Activated naive CD8-positive, alpha-beta T cell treated with anti-CD3 and anti-CD28 coated beads, Interleukin-2, amount 50 U/mL, for 24 hours (primary cell): ENCODE measurements at regions not wholly inside any gene's neighbourhood (a gene's known extent, or its start where the extent isn't known, plus 50 kb on each side); places are given as distances from the start of the nearest gene placed in this dataset.

ENCODE experiments used
- ATAC-seq: fragments of 150-1000 bp; cut with Tn5 transposase; one replicate; pipeline ENCODE4 v1.10.0; 2021
- DNase-seq: peaks from one replicate; pipeline ENCODE4 v3.0.0; 2021
- H3K27ac Mint-ChIP-seq: one replicate; pipeline ENCODE4 v1.8.0; 2021; ENCODE audit warnings: mild to moderate bottlenecking, mixed read lengths
- H3K27me3 Mint-ChIP-seq: one replicate; pipeline ENCODE4 v1.8.0; 2021; ENCODE audit warnings: mixed read lengths
- H3K36me3 Mint-ChIP-seq: one replicate; pipeline ENCODE4 v1.8.0; 2021; ENCODE audit warnings: low read depth, mixed read lengths
- H3K4me1 Mint-ChIP-seq: one replicate; pipeline ENCODE4 v1.8.0; 2021; ENCODE audit warnings: mixed read lengths
- H3K4me3 Mint-ChIP-seq: one replicate; pipeline ENCODE4 v1.8.0; 2021; ENCODE audit warnings: mild to moderate bottlenecking, moderate library complexity, mixed read lengths
- H3K9me3 Mint-ChIP-seq: one replicate; pipeline ENCODE4 v1.8.0; 2021; ENCODE audit warnings: mixed read lengths

DNA sequence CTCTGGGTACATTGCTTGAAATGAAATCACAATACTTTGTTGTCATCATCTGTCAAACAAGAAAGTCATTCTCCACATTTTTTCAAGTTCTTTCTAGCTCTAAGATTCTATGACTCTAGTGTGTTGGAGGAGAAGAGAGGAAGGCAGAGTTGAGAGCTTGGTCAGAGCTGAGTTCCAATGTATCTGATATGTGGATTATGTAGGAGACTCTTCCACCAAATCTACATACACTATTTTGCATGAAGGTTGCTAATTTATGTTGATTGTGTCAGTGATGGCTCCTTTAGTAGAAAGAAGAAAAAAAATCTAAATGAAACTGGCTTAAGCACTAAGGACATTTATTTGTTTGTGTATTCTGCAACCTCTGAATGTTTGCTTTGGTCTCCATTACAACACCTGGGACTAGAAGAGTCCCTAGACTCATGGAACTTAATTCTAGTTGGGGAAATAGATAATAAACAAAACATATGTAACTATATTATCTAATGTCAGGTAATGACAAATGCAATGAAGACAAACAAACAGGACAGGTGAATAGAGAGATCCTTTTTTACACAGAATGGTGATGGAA, 691.9 kb downstream of the UQCRFS1 start:
- no peak for DNase-seq
- Mint-ChIP-seq H3K27ac (no peak overlapping the region), H3K36me3 (no peaks in the 10 kb centered on the region), H3K4me1 (no peaks in the 10 kb centered on the region), H3K4me3 (no peak overlapping the region), H3K9me3 (no peaks in the 10 kb centered on the region), H3K27me3 (no peaks in the 10 kb centered on the region)
- ATAC-seq: no peak

DNA sequence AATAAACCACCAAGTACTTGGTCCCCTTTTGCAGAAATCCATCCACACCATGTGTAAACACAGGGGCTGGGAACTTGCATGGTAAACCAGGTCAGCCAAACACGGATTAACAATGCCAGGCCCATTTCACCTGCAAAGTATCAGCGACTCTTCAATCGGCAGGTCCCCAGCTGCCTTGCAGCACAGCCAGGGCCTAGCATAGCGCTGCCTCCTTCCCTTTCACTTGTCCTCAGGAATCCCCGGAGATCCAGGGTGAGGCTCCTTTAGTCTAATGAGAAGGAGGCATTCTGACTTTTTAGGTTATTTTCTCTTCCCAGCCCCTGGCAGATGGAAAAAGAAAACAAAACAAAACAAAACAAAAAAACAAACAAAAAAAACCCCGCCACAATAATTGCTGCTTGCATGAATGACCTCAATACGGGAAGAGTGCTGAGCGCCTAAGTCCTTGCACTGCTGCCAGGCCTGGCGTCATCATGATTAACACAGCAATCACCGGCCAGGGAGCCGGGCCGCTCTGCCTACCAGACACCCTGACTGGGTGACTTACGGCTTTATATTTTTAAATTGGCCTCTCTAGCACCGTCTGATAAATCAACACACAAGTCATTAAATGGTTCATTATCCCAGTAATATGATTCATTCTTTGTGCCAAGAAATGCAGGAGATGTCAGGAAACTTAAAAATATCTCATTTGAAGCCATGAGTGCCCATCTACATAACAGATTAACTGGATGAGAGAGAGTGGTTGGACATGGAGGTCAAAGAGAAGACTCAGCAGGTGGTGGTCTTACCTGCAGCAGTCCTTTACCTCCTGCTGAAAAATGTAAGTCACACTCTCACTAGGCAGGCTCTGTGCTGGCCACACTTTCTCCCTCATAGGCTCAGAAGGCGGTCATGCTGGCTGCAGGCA, 692.7 kb downstream of the UQCRFS1 start:
- Mint-ChIP-seq H3K36me3 (no peaks in the 10 kb centered on the region), H3K9me3 (no peaks in the 10 kb centered on the region), H3K4me3 (no peak overlapping the region), H3K27ac (no peak overlapping the region), H3K4me1 (no peaks in the 10 kb centered on the region), H3K27me3 (no peaks in the 10 kb centered on the region)
- ATAC-seq (no peak), DNase-seq (no peak)

DNA sequence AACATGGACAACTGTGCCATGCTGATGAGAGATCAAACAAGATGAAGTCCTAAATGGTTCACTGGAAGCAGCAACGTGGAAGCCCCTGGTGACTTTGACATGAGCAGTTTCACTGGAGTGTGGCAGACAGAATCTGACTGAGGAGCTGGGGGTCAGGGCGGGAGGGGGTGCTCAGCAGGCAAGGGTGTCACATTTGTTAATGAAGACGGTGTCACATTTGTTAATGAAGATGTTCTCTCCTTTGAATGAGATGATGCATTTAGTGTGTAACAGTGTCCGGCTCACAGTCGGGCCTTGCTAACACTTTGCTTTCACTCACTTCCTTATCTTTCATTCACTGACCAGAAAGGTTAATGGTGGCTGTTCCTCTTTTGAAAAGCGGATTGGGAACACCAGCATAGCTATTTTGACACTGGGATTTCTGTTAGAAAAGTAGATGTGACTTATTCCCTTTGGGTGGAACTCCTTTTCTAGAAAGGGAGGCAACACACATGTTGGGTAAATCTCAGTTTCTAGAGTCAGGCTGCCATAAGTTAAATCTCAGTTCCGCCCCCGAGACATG, 693.7 kb downstream of the UQCRFS1 start:
- Mint-ChIP-seq H3K4me3 (no peak overlapping the region), H3K4me1 (no peaks in the 10 kb centered on the region), H3K27ac (no peak overlapping the region), H3K36me3 (no peaks in the 10 kb centered on the region), H3K9me3 (no peaks in the 10 kb centered on the region), H3K27me3 (no peaks in the 10 kb centered on the region)
- DNase-seq (no peak), ATAC-seq (no peak)

DNA sequence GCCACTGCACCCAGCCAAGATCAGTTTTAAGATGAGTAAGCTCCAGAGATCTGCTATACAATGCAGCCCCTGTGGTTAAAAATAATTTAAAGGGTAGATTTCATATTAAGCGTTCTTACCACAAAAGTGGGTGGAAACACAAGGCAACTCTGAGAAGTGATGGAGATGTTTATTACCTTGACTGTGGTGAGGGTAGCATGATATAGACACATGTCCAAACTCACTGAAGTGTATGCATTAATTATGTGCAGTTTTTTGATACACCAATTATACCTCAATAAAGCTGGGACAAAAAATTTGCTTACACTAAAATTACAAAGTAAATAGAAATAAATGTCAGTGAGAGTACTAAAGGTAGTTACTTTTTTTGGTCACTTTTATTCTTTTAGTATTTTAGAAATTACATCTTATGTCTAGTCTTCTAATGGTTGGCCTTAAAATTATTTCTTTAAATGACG, 696.5 kb downstream of the UQCRFS1 start:
- Mint-ChIP-seq H3K4me1 (no peaks in the 10 kb centered on the region), H3K36me3 (no peaks in the 10 kb centered on the region), H3K27me3 (no peaks in the 10 kb centered on the region), H3K9me3 (no peaks in the 10 kb centered on the region), H3K4me3 (no peak overlapping the region), H3K27ac (no peak overlapping the region)
- no peak for DNase-seq
- no peak for ATAC-seq

DNA sequence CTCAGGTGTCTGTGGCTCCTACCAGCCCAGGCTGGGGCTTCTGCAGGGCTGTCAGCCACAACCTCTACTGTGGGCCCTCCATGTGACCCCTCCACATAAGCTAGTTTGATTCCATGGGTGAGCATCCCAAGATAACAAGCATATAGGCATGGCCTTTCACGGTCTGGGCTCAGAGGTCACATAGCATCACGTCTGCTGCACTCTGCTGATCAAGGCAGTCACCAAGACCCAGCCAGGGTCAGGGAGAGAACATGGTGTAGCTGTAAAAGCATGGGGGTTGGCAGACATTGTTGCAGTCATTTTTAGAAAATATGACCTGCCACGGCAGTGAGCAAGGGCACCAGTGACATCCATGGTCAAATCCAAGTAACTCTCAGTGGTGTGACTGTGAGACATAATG, 698.8 kb downstream of the UQCRFS1 start:
- Mint-ChIP-seq H3K36me3 (no peaks in the 10 kb centered on the region), H3K27me3 (no peaks in the 10 kb centered on the region), H3K9me3 (no peaks in the 10 kb centered on the region), H3K4me1 (no peaks in the 10 kb centered on the region), H3K4me3 (no peak overlapping the region), H3K27ac (no peak overlapping the region)
- no peak for DNase-seq
- no peak for ATAC-seq

DNA sequence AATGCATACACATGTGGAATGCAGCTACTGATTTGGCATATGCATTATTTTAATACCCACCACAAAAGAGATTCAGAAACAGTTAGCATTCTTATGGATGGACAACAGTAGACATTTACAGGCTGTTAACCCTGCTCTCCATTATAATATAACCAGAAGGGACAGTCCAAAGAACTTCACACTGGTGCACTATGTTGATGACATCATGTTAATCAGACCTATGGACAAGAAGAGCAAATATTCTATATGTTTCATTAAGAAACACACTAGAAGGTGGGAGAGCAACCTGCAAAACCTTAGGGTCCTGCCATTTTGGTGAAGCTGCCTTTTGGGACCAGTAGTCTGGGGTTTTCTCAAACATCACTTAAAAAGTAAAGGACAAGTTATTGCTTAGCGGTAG, 701.3 kb downstream of the UQCRFS1 start:
- Mint-ChIP-seq H3K4me1 (no peaks in the 10 kb centered on the region), H3K9me3 (no peaks in the 10 kb centered on the region), H3K36me3 (no peaks in the 10 kb centered on the region), H3K27me3 (no peaks in the 10 kb centered on the region), H3K27ac (no peak overlapping the region), H3K4me3 (no peak overlapping the region)
- DNase-seq: no peak
- no peak for ATAC-seq

DNA sequence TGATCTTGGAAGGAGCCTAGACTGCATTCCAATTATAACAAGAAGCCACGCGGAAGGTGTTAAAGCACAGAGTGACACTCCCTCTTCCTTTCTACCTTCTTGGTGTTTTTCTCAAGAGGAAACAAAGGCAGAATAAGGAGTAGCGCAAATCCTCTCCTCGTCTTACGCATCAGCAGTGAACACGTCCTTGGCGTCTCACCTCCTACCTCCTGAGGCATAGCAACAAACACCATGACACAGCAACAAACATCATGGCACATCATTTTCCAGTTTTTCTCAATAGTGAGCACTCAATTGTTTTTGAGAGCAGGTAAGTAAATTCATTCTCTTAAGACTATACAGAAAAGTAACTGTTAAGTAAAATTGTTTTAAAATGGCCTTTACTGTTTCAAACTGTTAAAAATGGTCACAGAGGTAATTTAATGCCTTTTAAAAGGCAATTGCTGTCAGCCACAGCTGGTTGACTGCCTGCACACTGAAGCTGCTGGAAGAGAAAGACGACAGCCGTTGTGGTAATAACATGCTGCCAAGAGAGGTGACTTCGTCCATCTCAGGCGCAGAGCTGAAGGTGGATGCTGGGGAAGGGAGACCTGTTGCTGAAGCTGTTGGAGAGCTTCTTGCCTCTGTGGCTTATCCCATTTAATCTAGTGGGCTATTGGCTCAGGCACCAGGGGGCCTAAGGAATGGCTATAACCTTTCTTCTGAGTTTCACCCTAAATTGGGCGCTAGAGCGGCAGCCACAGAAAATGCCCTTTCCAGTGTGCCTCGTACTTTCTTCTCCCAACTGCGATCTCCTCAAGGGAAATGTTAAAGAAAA, 703.7 kb downstream of the UQCRFS1 start:
- Mint-ChIP-seq H3K27ac (no peak overlapping the region), H3K4me1 (no peaks in the 10 kb centered on the region), H3K27me3 (no peaks in the 10 kb centered on the region), H3K4me3 (no peak overlapping the region), H3K9me3 (no peaks in the 10 kb centered on the region), H3K36me3 (no peaks in the 10 kb centered on the region)
- ATAC-seq (no peak), DNase-seq (no peak)

DNA sequence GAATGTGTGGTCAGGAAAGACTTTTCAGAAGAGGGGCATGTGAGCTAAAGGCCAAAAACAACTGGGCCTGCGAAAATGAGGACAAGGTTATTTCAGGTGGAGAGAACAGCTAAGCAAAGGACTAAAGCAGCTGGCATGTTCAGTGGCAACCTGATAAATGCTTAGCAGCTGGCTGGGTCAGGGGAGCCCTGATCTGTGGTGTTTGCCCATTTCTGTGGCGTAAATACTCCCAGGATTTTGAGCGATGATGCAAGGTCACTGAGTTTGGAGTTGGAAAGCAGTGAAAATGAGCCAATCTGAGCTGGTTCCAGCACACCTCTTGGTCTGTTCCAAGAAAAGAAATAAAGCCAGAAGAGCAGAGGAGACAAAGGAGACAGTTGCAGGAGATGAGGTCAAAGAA, 704.3 kb downstream of the UQCRFS1 start:
- no peaks in the 10 kb centered on the region for H3K4me1 Mint-ChIP-seq
- H3K4me3 Mint-ChIP-seq: no peak overlapping the region
- no peak for ATAC-seq
- no peaks in the 10 kb centered on the region for H3K36me3 Mint-ChIP-seq
- no peak for DNase-seq
- H3K27me3 Mint-ChIP-seq: no peaks in the 10 kb centered on the region
- H3K9me3 Mint-ChIP-seq: no peaks in the 10 kb centered on the region
- H3K27ac Mint-ChIP-seq: no peak overlapping the region

DNA sequence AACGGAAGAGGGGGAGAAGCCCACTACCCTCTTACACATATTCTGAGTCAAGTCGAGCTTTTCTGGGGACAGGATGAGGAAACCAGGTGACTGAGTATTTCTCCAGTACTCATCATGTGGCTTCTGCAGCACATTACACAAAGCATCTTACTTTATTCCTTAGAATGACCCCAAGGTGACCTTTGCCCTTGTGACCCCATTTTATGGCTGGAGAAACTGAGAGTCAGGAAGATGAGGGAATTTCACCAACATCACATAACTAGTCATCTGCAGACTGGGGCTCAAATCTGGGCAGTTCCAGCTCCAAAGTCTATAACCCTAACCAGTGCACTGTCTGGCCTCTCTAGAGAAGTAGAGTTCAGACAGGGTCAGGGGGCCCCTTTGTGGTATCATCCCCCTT, 707.0 kb downstream of the UQCRFS1 start:
- H3K9me3 Mint-ChIP-seq: no peaks in the 10 kb centered on the region
- H3K4me3 Mint-ChIP-seq: no peak overlapping the region
- H3K36me3 Mint-ChIP-seq: no peaks in the 10 kb centered on the region
- ATAC-seq (no peak), DNase-seq (no peak)
- H3K27me3 Mint-ChIP-seq: no peaks in the 10 kb centered on the region
- no peak overlapping the region for H3K27ac Mint-ChIP-seq
- H3K4me1 Mint-ChIP-seq: peaks cover 8% of the 10 kb centered on the region

DNA sequence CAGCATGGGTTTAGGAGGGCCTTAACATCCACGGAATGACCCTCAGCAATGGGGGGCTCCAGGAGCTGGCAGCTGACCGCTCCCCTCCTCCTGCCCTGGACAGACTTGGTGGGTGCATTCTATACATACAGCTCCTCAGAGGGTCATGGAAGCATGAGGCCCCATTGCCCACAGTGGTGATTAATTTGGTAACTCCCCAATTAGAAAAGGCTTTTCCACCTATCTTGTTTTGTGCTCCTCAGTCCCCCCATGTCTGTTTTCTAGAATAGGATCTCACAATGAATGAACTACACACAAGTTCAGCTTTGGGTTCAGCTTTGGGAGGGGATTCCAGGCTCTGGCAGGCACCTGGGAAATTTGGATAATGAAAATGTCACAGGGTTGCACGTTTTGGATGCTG, 707.8 kb downstream of the UQCRFS1 start:
- no peak for ATAC-seq
- no peaks in the 10 kb centered on the region for H3K36me3 Mint-ChIP-seq
- peaks cover 8% of the 10 kb centered on the region for H3K4me1 Mint-ChIP-seq
- H3K4me3 Mint-ChIP-seq: no peak overlapping the region
- DNase-seq: no peak
- H3K27me3 Mint-ChIP-seq: no peaks in the 10 kb centered on the region
- no peak overlapping the region for H3K27ac Mint-ChIP-seq
- no peaks in the 10 kb centered on the region for H3K9me3 Mint-ChIP-seq

DNA sequence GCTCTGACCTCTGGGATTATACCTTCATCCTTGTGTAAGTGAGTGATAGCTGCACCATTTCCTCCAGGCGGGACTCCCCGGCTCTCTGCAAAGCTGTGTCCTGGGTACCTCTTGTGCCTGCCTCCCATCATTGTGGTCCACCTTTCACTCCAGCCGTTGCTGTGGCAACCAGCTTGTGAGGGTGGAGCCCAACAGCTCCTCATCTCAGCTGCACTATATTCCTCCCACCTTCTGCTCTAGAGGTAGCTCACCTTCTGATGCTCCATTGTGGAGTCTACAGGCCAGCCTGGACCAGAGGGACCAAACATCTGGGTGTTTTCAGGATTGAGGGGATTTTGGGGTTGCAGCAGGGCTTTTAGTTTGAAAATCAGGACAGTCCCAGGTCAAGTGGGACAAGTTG, 708.2 kb downstream of the UQCRFS1 start:
- no peak overlapping the region for H3K27ac Mint-ChIP-seq
- H3K36me3 Mint-ChIP-seq: no peaks in the 10 kb centered on the region
- DNase-seq (no peak), ATAC-seq (no peak)
- no peak overlapping the region for H3K4me3 Mint-ChIP-seq
- H3K27me3 Mint-ChIP-seq: no peaks in the 10 kb centered on the region
- H3K9me3 Mint-ChIP-seq: no peaks in the 10 kb centered on the region
- peaks cover 8% of the 10 kb centered on the region for H3K4me1 Mint-ChIP-seq

DNA sequence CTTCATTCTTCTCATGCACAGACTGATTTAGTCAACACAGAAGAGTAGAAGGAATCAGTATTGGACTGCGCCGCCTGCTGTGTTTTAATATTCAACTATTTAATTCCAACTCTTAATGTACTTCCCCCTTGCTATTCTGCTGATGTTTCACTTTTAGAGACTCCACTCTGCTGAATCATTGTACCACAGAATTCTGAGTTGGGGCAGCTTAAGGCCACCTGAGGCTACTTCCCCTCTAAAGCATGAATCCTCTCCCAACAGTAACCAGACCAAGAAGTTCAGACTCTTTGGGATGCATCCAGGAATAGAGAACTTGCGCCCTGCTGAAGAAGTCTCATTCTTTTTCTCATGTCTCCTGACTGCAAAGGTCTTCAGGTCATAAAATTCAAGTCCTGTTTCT, 708.8 kb downstream of the UQCRFS1 start:
- DNase-seq: no peak
- Mint-ChIP-seq H3K27me3 (no peaks in the 10 kb centered on the region), H3K9me3 (no peaks in the 10 kb centered on the region), H3K36me3 (no peaks in the 10 kb centered on the region), H3K4me1 (peaks cover 8% of the 10 kb centered on the region), H3K27ac (no peak overlapping the region), H3K4me3 (no peak overlapping the region)
- no peak for ATAC-seq

DNA sequence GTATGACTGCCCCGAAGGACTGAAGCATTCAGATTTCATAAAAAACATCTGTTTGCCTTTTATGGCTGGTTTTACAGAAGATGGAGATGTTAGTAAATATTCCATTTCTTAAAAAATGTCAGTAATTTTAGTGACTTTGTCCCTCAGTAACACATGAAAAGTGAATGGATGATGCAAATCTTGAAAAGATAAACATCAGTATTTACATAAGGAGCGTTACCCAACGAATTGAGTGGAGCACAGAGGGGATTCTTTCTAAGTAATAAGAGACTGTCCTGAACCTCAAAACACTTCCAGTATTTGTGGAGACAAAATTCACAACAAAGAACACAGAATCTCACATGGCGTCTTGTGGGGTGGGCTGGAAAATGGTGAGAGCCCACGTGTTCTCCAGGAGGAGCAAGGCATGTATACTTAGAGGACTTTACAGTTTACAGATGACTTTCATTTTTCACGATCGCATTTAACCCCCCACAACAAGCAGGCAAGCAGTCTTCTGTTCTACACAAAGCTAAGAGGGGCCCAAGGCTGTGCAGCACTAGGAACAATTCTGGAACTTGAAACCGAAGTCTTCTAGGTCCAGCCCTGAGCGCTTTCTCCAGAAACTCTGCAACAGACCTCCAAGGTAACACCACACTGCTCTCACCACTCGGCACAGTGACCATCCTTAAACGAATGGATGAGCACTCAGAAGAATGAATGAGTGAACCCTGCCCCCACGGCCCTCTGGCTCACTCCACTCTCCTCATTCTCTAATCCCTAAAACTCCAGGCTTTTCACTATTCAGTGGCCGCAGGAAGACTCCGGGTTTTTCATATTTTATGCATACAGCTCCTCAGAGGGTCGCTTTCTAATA, 709.8 kb downstream of the UQCRFS1 start:
- Mint-ChIP-seq H3K4me1 (peaks cover 8% of the 10 kb centered on the region), H3K4me3 (no peak overlapping the region), H3K27ac (no peak overlapping the region), H3K9me3 (no peaks in the 10 kb centered on the region), H3K36me3 (no peaks in the 10 kb centered on the region), H3K27me3 (no peaks in the 10 kb centered on the region)
- no peak for ATAC-seq
- DNase-seq: no peak

DNA sequence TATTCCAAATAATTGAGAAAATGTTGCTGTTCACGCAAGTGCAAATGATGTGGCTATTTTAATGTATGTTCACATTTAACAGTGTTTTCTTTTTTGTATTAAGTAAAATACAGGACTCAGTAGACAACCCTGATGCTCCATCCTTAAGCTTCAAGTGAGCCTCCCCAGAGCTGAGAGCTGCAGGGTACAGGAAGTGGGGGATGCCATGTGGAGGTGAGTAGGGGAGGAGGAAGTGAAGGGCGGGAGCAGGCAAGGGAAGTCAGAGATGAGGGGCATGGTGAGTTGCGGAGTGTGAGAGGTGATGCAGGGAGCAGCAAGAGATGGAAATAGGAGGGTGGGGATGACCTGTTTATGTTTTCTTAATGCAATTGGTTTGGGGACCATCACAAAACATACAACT, 711.0 kb downstream of the UQCRFS1 start:
- Mint-ChIP-seq H3K4me3 (no peak overlapping the region), H3K4me1 (peaks cover 8% of the 10 kb centered on the region), H3K27ac (no peak overlapping the region), H3K27me3 (no peaks in the 10 kb centered on the region), H3K36me3 (no peaks in the 10 kb centered on the region), H3K9me3 (no peaks in the 10 kb centered on the region)
- DNase-seq (no peak), ATAC-seq (no peak)
